ENCODE measurements at regions not wholly inside any gene's neighbourhood (a gene's known extent, or its start where the extent isn't known, plus 50 kb on each side); places are given as distances from the start of the nearest gene placed in this dataset.

DNA sequence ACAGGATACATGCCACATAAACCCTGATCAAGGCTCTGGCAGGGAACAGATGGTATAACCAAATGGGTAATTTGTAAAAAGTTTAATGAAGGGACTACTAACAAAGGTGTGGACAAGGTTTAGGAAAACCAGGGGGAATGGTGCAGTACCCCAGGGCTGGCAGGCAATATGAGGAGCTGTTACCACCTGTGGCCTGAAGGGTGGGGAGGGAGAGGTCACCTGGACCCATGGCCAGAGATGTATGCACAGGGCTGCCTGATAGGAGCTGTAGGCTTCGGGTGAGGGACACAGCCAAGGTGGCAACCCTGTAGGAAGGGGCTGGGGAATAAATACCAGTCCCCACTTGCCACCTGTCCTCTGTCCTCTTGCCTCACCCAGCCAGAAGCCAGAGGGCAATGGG lies 51.4 kb upstream of the ID3 start:
- no peak for DNase-seq
- no peaks in the 10 kb centered on the region for H3K9me3 ChIP-seq (ENCODE audit: control insufficient read depth, low read length)
- no peak overlapping the region for H3K4me3 ChIP-seq (ENCODE audit: low read length in 2 of 2)
- H3K36me3 ChIP-seq (ENCODE audit: control insufficient read depth in 1 of 2, insufficient read depth in 2 of 2, low read length in 1 of 2): no peaks in the 10 kb centered on the region
- intact Hi-C loops (cut with DNase I): no loop called here
- no peaks in the 10 kb centered on the region for H3K27me3 ChIP-seq (ENCODE audit: control insufficient read depth in 1 of 2, insufficient read depth in 2 of 2, low read length in 1 of 2)
- no peaks in the 10 kb centered on the region for H3K4me1 ChIP-seq (ENCODE audit: control insufficient read depth in 1 of 2, insufficient read depth in 2 of 2, low read length in 2 of 2)
- no peak overlapping the region for H3K27ac ChIP-seq (ENCODE audit: low read depth in 1 of 2, low read length in 2 of 2)
- no peak for ATAC-seq (ENCODE audit: low FRiP score)
- WGBS, 2 donors: 93 to 100% methylated on average over 1 of the region's 1 CpG

DNA sequence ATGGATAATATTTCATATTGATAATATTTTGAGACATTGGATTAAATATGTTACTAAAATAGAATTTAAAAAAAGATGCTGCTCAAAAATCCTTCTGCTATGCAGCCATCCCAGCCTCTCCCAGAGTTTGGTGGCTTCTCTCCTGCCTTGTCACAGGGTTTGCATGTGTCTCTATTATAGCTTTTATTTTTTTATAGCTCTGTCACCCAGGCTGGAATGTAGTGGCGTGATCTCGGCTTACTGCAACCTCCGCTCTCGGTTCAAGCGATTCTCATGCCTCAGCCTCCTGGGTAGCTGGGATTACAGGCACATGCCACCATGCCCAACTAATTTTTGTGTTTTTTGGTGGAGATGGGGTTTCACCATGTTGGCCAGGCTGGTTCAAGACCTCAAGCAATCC lies 50.7 kb upstream of the ID3 start:
- intact Hi-C loops (cut with DNase I): no loop called here
- no peak overlapping the region for H3K27ac ChIP-seq (ENCODE audit: low read depth in 1 of 2, low read length in 2 of 2)
- no peaks in the 10 kb centered on the region for H3K27me3 ChIP-seq (ENCODE audit: control insufficient read depth in 1 of 2, insufficient read depth in 2 of 2, low read length in 1 of 2)
- ATAC-seq (ENCODE audit: low FRiP score) (no peak), DNase-seq (no peak)
- no peaks in the 10 kb centered on the region for H3K9me3 ChIP-seq (ENCODE audit: control insufficient read depth, low read length)
- H3K36me3 ChIP-seq (ENCODE audit: control insufficient read depth in 1 of 2, insufficient read depth in 2 of 2, low read length in 1 of 2): no peaks in the 10 kb centered on the region
- no peaks in the 10 kb centered on the region for H3K4me1 ChIP-seq (ENCODE audit: control insufficient read depth in 1 of 2, insufficient read depth in 2 of 2, low read length in 2 of 2)
- 91 to 94% methylated on average over 5 of the region's 5 CpGs for WGBS, 2 donors
- no peak overlapping the region for H3K4me3 ChIP-seq (ENCODE audit: low read length in 2 of 2)

All from aorta (tissue), 5 donors.